Kidney epithelial cell (primary cell): ENCODE measurements at regions not wholly inside any gene's neighbourhood (a gene's known extent, or its start where the extent isn't known, plus 50 kb on each side); places are given as distances from the start of the nearest gene placed in this dataset.
"Not testable (repeated sequence)": the region's sequence is repeated elsewhere in the genome, so short reads cannot be mapped to it uniquely, and the experiment has no call there.

Source experiments
- DNase-seq: peaks from one replicate; pipeline ENCODE4 v3.0.0-alpha.2; 2010; ENCODE audit warnings: low read depth
- H3K27me3 ChIP-seq: 2 replicates; pipeline ENCODE4 v1.6.0; 2011; ENCODE audit warnings: low read length; ENCODE audit not compliant: control insufficient read depth, insufficient read depth
- H3K36me3 ChIP-seq: 2 replicates; pipeline ENCODE4 v1.5.1; 2011; ENCODE audit warnings: low read length; ENCODE audit not compliant: control insufficient read depth, insufficient read depth
- H3K4me3 ChIP-seq: 2 replicates; pipeline ENCODE4 v1.5.1; 2011; ENCODE audit warnings: low read depth, mild to moderate bottlenecking, control low read depth, low read length
- TF ChIP-seq, protein P1 (sequence below): IDR thresholded peaks from 2 replicates; pipeline ENCODE4 v1.5.1; 2011; ENCODE audit warnings: mild to moderate bottlenecking, moderate library complexity, low read length, control low read depth, inconsistent platforms; ENCODE audit not compliant: insufficient read depth, poor library complexity, severe bottlenecking

DNA sequence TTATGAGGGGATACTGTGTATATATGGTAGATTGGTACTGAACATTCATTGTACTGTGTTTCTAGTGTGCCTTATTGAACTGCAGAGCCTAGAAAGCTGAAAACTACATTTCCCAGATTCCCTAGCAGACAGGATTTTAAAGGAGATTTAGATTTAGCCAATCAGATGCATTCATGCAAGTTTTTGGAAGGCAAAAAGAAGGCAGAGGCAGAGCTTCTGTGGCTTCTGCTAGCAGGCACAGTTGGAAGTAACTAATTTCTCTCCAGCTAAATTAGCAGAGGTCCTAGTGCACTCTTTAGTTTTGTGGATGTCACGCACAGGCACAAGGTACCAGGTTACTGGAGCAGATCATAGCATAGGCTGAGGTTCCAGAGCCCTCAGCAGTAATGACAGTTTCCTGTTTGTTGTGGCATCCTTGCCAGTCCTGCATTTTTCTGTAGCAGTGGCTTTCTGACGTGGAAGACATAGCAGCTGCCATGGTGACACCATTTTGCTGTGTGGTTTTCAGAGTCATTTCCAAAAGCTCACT lies 83.7 kb upstream of the CCDC71L start:
- no peak for DNase-seq
- no peak overlapping the region for H3K4me3 ChIP-seq
- H3K36me3 ChIP-seq: no peaks in the 10 kb centered on the region
- H3K27me3 ChIP-seq: no peaks in the 10 kb centered on the region
- TF ChIP-seq, protein P1, sequence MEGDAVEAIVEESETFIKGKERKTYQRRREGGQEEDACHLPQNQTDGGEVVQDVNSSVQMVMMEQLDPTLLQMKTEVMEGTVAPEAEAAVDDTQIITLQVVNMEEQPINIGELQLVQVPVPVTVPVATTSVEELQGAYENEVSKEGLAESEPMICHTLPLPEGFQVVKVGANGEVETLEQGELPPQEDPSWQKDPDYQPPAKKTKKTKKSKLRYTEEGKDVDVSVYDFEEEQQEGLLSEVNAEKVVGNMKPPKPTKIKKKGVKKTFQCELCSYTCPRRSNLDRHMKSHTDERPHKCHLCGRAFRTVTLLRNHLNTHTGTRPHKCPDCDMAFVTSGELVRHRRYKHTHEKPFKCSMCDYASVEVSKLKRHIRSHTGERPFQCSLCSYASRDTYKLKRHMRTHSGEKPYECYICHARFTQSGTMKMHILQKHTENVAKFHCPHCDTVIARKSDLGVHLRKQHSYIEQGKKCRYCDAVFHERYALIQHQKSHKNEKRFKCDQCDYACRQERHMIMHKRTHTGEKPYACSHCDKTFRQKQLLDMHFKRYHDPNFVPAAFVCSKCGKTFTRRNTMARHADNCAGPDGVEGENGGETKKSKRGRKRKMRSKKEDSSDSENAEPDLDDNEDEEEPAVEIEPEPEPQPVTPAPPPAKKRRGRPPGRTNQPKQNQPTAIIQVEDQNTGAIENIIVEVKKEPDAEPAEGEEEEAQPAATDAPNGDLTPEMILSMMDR: no peak

DNA sequence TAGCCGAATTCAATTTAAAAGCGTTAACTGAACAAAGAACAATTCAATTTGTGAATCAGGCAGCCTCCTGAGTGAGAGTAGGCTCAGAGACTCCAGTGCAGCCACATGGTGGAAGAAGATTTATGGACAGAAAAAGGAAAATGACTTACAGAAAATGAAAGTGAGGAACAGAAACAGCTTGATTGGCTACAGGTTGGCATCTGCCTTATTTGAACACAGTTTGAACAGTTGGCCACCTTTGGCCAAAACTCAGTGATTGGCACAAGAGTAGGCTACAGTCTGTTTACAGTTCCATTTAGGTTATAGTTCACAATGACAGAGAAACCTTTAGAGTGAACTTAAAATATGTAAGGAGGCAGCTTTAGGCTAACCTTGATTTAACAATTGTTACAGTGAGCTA lies 86.3 kb upstream of the CCDC71L start:
- H3K4me3 ChIP-seq, DNase-seq, H3K36me3 ChIP-seq, H3K27me3 ChIP-seq: not testable (repeated sequence)

- Histone ChIP-seq H3K36me3 (no peaks in the 10 kb centered on the region), H3K27me3 (no peaks in the 10 kb centered on the region), H3K4me3 (no peak overlapping the region)
- TF ChIP-seq, protein P1: no peak
- no peak for DNase-seq
Observed at GRCh38 chr7:106747804-106748203, 86.8 kb upstream of the CCDC71L start.

DNA sequence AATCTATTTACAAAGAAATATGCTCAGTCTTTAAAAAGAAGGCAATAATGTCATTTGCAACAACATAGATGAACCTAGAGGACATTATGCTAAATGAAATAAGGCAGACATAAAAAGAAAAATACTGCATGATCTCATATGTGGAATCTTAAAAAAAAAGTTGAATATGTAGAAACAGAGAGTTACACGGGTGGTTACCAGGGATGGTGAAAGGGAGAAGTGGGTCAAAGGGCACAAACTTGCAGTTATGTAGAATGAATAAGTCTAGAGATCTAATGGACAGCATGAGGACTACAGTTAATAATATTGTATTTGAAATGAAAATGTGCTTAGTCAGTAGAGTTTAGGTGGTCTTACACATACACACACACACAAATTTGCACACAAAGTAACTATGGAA lies 88.2 kb upstream of the CCDC71L start:
- no peaks in the 10 kb centered on the region for H3K27me3 ChIP-seq
- TF ChIP-seq, protein P1: no peak
- H3K36me3 ChIP-seq: no peaks in the 10 kb centered on the region
- no peak for DNase-seq
- no peak overlapping the region for H3K4me3 ChIP-seq

GRCh38 chr7:106750773-106751172 lies 89.8 kb upstream of the CCDC71L start:
- Histone ChIP-seq H3K4me3 (no peak overlapping the region), H3K27me3 (no peaks in the 10 kb centered on the region), H3K36me3 (no peaks in the 10 kb centered on the region)
- no peak for DNase-seq
- TF ChIP-seq, protein P1: no peak

GRCh38 chr7:106752367-106752766 lies 91.4 kb upstream of the CCDC71L start:
- Histone ChIP-seq H3K27me3 (no peaks in the 10 kb centered on the region), H3K4me3 (no peak overlapping the region), H3K36me3 (no peaks in the 10 kb centered on the region)
- TF ChIP-seq, protein P1: no peak
- DNase-seq: no peak

DNA sequence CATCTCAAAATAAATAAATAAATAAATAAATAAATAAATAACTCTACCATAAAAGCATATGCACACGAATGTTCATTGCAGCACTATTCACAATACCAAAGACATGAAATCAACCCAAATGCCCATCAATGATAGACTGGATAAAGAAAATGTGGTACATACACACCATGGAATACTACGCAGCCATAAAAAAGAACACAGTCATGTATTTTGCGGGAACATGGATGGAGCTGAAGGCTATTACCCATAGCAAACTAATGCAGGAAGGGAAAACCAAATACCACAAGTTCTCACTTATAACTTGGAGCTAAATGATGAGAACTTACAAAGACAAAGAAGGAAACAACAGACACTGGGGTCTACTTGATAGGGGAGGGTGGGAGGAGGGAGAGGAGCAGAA lies 94.1 kb upstream of the CCDC71L start:
- H3K4me3 ChIP-seq, DNase-seq, H3K27me3 ChIP-seq, H3K36me3 ChIP-seq: not testable (repeated sequence)
